GM20000 (cell line): ENCODE measurements at regions not wholly inside any gene's neighbourhood (a gene's known extent, or its start where the extent isn't known, plus 50 kb on each side); places are given as distances from the start of the nearest gene placed in this dataset.

ENCODE experiments used
- DNase-seq: peaks from one replicate; pipeline ENCODE4 v3.0.0; 2012; ENCODE audit warnings: low spot score
- TF ChIP-seq, protein P1 (sequence below): IDR thresholded peaks from 2 replicates; pipeline ENCODE4 v1.5.1; 2012; ENCODE audit warnings: mild to moderate bottlenecking, control low read depth; ENCODE audit errors: extremely low read depth, missing control alignments

DNA sequence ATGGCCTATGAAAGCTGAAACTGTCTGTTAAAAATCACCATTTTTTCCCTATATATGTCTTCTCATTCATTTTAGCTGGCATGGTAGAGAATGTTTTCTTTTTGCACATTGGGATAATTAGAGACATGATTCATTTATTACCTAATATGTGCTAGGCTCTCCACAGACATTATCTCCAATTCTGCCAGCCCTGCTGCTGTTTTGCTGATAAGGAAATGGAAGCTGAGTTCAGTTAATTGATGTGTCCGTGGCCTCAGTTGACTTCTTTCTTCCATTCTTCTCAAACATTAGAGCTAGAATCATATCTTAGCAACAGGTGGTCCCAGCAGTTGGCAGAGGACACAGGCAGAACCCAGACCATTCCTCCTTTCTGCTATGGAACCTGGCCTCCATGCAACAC, 644.1 kb upstream of the CITED2 start:
- TF ChIP-seq, protein P1, sequence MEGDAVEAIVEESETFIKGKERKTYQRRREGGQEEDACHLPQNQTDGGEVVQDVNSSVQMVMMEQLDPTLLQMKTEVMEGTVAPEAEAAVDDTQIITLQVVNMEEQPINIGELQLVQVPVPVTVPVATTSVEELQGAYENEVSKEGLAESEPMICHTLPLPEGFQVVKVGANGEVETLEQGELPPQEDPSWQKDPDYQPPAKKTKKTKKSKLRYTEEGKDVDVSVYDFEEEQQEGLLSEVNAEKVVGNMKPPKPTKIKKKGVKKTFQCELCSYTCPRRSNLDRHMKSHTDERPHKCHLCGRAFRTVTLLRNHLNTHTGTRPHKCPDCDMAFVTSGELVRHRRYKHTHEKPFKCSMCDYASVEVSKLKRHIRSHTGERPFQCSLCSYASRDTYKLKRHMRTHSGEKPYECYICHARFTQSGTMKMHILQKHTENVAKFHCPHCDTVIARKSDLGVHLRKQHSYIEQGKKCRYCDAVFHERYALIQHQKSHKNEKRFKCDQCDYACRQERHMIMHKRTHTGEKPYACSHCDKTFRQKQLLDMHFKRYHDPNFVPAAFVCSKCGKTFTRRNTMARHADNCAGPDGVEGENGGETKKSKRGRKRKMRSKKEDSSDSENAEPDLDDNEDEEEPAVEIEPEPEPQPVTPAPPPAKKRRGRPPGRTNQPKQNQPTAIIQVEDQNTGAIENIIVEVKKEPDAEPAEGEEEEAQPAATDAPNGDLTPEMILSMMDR = no peak
- no peak for DNase-seq

GRCh38 chr6:140017470-140017869, 643.0 kb upstream of the CITED2 start:
- no peak for DNase-seq
- TF ChIP-seq, protein P1 = no peak

GRCh38 chr6:140012150-140012549, 637.7 kb upstream of the CITED2 start:
- TF ChIP-seq, protein P1 = no peak
- DNase-seq = no peak

- TF ChIP-seq, protein P1 = no peak
- DNase-seq = no peak
Measured at GRCh38 chr6:140011537-140011936, 637.1 kb upstream of the CITED2 start.

GRCh38 chr6:140009286-140009685, 634.8 kb upstream of the CITED2 start:
- no peak for DNase-seq
- TF ChIP-seq, protein P1 = no peak

GRCh38 chr6:140007525-140007924, 633.1 kb upstream of the CITED2 start:
- no peak for DNase-seq
- TF ChIP-seq, protein P1 = no peak

GRCh38 chr6:140003217-140003616, 628.8 kb upstream of the CITED2 start:
- no peak for DNase-seq
- TF ChIP-seq, protein P1 = no peak
